ACC112 (cell line): ENCODE measurements at regions not wholly inside any gene's neighbourhood (a gene's known extent, or its start where the extent isn't known, plus 50 kb on each side); places are given as distances from the start of the nearest gene placed in this dataset.

Source experiments
- H2AFZ ChIP-seq: fragments of 200-600 bp; sonication (generic); one replicate; pipeline ENCODE4 v1.6.0; 2017; ENCODE audit warnings: antibody characterized with exemption, low read length; ENCODE audit not compliant: unreplicated experiment
- H3K27ac ChIP-seq: fragments of 200-600 bp; sonication (generic); 2 replicates; pipeline ENCODE4 v1.5.1; 2014; ENCODE audit warnings: low read depth, mild to moderate bottlenecking, antibody characterized with exemption, low read length, moderate library complexity
- H3K27me3 ChIP-seq: fragments of 200-600 bp; sonication (generic); 2 replicates; pipeline ENCODE4 v1.6.1; 2014; ENCODE audit warnings: mild to moderate bottlenecking, antibody characterized with exemption, low read length, moderate library complexity, mixed read lengths; ENCODE audit not compliant: insufficient read depth
- H3K36me3 ChIP-seq: fragments of 200-600 bp; sonication (generic); 2 replicates; pipeline ENCODE4 v1.6.1; 2016; ENCODE audit warnings: mild to moderate bottlenecking, antibody characterized with exemption, low read length, moderate library complexity, mixed read lengths; ENCODE audit not compliant: insufficient read depth
- H3K4me1 ChIP-seq: fragments of 200-600 bp; sonication (generic); one replicate; pipeline ENCODE4 v1.6.1; 2016; ENCODE audit warnings: low read length, mixed read lengths; ENCODE audit not compliant: insufficient read depth, unreplicated experiment, control insufficient read depth
- H3K4me3 ChIP-seq: fragments of 200-600 bp; sonication (generic); 2 replicates; pipeline ENCODE4 v1.5.1; 2014; ENCODE audit warnings: mild to moderate bottlenecking, low read depth, low read length
- H3K79me2 ChIP-seq: fragments of 200-600 bp; sonication (generic); one replicate; pipeline ENCODE4 v1.6.0; 2016; ENCODE audit warnings: low read length; ENCODE audit not compliant: control insufficient read depth, unreplicated experiment, insufficient read depth

DNA sequence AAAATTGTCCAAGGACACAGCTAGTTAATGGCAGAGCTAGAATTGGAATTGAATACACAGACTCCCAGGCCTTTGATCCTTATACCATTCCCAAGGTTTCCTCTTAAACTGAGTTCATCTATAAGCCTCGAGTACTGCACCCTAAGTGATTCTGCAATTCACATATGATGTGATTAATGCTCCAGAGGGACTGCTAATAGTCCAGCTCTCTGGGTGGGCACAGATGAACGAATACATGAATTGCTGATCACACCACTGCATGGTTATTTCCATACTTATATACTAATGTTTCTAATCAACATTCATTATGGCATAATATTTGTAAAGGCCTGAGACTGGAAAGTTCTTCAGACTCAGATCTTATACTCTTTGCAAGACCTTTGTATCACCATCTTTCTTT lies 101.8 kb downstream of the NUFIP1 start:
- Histone ChIP-seq H3K4me1 (peaks cover 15% of the 10 kb centered on the region), H2AFZ (no peak overlapping the region), H3K4me3 (no peak overlapping the region), H3K27ac (no peak overlapping the region), H3K36me3 (no peaks in the 10 kb centered on the region), H3K27me3 (no peaks in the 10 kb centered on the region), H3K79me2 (no peaks in the 10 kb centered on the region)

DNA sequence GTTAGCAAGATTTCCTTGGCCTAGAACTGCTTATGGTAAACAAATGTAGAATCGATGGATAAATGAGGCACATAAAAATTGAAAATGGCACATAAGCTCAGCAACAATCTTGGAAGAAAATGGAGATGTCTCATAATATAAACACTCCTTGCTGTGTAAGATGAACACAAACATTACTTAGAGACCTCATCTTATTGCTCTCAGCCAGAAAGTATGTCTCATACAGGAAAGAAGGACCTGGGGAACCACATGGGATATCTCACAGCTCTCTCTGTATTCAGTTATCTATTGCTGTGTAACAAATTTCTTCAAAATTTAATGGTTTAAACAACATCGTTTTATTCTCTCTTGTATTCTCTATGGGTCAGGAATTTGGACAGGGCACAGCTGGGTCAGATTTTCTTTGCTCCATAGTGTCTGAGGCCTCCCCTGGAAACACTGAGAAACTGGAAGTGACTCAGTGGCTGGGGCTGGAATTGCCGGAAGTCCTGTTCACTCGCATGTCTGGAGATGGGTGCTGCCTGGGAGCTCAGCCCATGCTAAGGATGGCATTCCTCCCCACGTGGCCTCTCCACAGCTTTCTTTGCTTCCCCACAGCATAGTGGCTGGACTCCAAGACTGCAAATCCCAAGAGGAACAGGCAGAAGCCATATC lies 105.1 kb downstream of the NUFIP1 start:
- H3K36me3 ChIP-seq = no peaks in the 10 kb centered on the region
- no peaks in the 10 kb centered on the region for H3K79me2 ChIP-seq
- peaks cover 15% of the 10 kb centered on the region for H3K4me1 ChIP-seq
- peak overlapping the region; percentile 84 for H3K27ac ChIP-seq
- H3K4me3 ChIP-seq = no peak overlapping the region; the same call in 1 of the 2 replicates
- H3K27me3 ChIP-seq = no peaks in the 10 kb centered on the region
- H2AFZ ChIP-seq = peak overlapping the region; percentile 86

DNA sequence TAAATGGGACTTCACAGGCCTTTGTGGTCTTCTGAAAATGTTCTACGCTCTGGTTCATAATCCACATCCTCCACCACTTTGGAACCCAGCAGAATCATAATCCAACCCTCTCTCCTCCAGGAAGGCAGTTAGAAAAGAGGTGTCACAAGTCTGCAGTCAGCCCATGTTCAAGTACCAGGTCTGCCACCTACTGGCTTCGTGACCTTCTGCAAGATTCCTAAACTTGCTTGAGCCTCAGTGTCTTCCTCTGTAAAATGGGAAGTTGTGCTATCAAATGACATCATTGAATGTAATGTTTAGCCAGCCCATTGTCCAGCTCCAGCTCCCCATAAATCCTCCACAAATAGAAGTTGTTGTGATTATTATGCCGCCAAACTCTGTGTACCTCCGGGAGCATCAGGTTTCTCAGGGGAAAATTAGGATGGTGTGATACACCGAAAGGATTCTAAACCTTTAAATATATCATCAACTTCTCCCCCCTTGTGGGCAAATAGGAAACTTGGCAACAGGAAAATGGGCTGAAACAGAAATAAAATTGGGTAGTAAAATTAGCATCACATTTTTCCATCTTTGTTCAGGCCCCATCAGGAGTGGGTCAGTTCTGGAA lies 109.7 kb downstream of the NUFIP1 start:
- H3K27ac ChIP-seq = no peak overlapping the region
- no peak overlapping the region for H2AFZ ChIP-seq
- peaks cover 11% of the 10 kb centered on the region for H3K4me1 ChIP-seq
- H3K4me3 ChIP-seq = no peak overlapping the region
- H3K36me3 ChIP-seq = no peaks in the 10 kb centered on the region
- H3K79me2 ChIP-seq = no peaks in the 10 kb centered on the region
- no peaks in the 10 kb centered on the region for H3K27me3 ChIP-seq

DNA sequence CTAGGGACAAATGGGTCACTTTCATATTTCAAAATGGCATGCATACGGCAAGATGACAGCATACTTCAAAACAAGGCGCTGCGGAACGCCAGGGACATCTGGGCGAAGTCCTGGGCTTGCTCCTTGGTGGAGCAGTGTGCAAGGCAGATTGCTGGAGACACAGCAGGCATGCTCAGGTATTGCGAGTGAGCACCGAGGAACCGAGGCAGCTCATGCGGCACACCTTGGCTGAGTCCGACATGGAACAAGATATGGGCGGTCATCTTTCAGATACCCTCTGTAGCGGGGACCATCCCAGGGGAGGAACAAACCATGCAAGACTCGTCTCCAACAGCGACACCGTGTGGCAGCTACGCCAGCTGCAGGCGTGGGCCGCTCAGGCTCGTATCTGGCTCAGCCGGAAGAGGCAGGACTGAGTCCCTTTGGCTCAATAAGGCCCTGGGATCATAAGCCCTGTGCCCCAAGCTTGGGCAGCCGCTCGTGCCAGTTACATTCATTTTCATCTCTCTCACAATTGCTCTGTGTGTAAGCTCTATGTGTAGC lies 112.4 kb downstream of the NUFIP1 start:
- no peak overlapping the region for H2AFZ ChIP-seq
- H3K27me3 ChIP-seq = no peaks in the 10 kb centered on the region
- no peak overlapping the region for H3K27ac ChIP-seq
- no peaks in the 10 kb centered on the region for H3K79me2 ChIP-seq
- no peak overlapping the region for H3K4me3 ChIP-seq
- H3K36me3 ChIP-seq = no peaks in the 10 kb centered on the region
- no peaks in the 10 kb centered on the region for H3K4me1 ChIP-seq

DNA sequence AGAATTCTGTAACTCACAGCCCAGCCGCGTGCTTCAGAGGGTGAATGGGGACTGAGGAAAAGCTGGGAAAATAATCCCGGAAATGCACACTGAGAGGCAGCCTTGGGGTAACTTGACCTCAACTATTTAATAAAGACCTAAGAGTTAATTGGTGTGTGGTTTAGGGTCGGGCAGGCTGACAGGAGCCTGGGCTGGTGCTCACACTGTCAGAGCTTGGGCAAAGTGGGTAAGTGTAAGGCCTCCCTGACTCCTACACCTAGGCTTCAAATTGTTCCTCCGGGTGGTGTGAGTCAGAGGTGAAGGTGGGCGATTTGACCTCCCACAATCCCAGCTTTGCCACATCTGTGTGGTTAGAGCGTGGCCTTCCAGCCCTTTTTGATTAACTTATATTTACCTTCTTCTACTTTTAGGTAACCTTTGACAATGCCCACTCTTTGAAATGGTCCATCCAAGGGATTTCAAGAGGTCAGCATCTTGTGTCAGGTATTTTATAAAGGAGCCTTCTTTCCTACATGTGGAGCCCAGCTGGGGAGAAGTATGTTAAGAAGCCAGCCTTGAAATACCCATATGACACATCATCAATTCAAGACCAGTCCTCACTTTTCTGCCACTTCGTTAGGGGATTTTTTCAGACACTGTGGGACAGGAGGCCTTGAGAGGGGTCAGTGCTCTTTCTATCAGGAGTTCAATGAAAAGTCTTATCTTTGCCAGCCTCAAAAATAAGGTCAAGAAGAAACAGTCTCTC lies 114.2 kb downstream of the NUFIP1 start:
- no peaks in the 10 kb centered on the region for H3K36me3 ChIP-seq
- H3K79me2 ChIP-seq = no peaks in the 10 kb centered on the region
- no peak overlapping the region for H3K27ac ChIP-seq
- H3K4me3 ChIP-seq = no peak overlapping the region
- no peaks in the 10 kb centered on the region for H3K27me3 ChIP-seq
- no peaks in the 10 kb centered on the region for H3K4me1 ChIP-seq
- no peak overlapping the region for H2AFZ ChIP-seq

DNA sequence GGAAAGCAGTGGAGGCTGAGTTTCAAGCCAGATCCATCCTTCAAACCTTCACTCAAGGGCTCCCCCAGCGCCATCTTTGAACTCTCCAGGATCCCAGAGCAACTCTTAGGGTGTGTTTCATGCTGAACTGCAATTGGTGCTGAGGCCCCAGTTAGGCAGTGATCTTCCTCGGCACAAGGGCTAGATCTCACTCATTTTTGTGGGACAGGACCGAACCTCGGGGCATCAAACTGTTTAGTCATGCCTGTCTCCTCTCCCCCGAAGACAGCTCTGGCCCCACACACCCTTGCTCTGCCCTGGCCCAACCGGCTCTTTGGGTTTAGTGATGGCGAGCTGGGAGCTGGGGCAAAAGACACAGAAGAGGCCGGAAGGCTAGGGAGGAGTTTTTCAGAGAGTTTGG lies 115.1 kb downstream of the NUFIP1 start:
- no peak overlapping the region for H2AFZ ChIP-seq
- no peaks in the 10 kb centered on the region for H3K36me3 ChIP-seq
- no peaks in the 10 kb centered on the region for H3K79me2 ChIP-seq
- no peaks in the 10 kb centered on the region for H3K27me3 ChIP-seq
- H3K27ac ChIP-seq = no peak overlapping the region
- H3K4me1 ChIP-seq = no peaks in the 10 kb centered on the region
- no peak overlapping the region for H3K4me3 ChIP-seq

DNA sequence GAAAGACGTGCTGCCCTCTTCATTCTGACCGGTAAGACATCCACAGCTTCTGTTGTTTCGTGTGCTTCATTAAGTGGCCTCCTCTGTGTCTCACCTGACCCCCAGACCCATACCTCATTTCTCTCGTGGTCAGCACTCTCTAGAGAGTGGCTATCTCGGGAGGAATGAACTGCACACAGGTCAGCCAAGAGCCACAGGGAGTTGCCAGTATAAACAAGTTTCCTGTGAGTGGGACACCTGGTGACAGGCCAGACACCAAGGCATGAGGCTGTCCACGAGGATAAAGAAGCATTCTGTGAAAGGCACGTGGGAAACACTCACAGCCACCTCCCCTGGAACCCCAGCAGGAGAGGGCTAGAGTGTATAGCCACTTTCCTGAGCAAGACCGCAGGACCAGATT lies 115.8 kb downstream of the NUFIP1 start:
- Histone ChIP-seq H3K79me2 (no peaks in the 10 kb centered on the region), H3K27ac (no peak overlapping the region), H3K36me3 (no peaks in the 10 kb centered on the region), H2AFZ (no peak overlapping the region), H3K4me1 (no peaks in the 10 kb centered on the region), H3K4me3 (no peak overlapping the region), H3K27me3 (no peaks in the 10 kb centered on the region)

DNA sequence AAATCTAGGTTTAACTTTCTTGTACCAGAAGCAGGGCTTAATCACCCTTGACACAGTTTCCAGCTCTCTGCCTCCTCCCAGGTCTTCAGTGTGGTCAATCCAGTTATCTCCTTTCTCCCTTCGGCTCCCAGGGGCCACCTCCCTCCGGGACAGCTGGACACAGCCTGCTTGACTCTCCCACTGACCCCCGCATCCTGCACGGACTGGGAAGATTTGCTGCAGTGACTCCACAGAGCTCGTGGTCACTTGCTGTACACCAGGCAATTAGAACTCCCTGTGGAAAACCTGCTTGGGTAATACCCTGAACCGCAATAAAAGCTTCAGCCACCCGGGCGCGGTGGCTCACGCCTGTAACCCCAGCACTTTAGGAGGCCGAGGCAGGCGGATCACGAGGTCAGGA lies 116.5 kb downstream of the NUFIP1 start:
- Histone ChIP-seq H3K4me3 (no peak overlapping the region), H3K27me3 (no peaks in the 10 kb centered on the region), H2AFZ (no peak overlapping the region), H3K36me3 (no peaks in the 10 kb centered on the region), H3K27ac (no peak overlapping the region), H3K79me2 (no peaks in the 10 kb centered on the region), H3K4me1 (no peaks in the 10 kb centered on the region)

DNA sequence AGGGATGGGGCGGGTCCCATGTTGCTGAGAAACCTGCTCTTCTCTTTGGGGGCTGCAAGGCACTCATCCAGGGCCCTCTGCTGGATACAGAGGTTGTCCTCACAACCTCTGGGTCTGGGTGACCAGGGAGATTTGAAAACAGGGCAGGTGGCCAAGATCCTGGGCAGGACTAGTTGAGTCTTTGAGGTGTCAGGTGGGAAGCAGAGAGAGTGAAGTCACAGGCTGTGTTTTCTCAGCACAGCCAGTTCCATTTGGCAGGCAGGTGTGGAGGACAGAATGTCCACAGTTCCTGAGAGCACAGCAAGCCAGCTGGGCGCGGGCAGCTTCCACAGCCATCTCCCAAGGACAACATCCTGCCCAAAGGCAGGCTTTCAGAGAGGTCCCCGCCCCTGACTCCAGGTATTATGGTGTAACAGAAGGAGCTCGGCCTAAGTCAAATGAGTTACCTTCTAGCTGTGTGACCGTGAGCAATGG lies 118.8 kb downstream of the NUFIP1 start:
- Histone ChIP-seq H3K27ac (no peak overlapping the region), H2AFZ (no peak overlapping the region), H3K4me3 (no peak overlapping the region), H3K4me1 (no peaks in the 10 kb centered on the region), H3K36me3 (no peaks in the 10 kb centered on the region), H3K27me3 (no peaks in the 10 kb centered on the region), H3K79me2 (no peaks in the 10 kb centered on the region)

DNA sequence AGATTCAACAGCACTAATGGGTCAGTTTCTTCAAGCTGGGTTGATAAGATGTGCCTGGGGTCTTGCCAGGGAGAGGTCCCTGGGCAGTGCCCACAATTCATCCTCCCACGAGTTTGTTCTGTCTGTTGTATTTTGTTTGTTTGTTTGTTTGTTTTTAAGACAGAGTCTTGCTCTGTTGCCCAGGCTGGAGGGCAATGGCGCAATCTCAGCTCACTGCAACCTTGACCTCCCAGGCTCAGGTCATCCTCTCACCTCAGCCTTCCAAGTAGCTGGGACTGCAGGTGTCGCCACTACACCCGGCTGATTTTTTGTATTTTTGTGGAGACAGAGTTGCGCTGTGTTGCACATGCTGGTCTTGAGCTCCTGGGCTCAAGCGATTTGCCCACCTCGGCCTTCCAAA lies 120.1 kb downstream of the NUFIP1 start:
- no peak overlapping the region for H3K27ac ChIP-seq
- no peaks in the 10 kb centered on the region for H3K79me2 ChIP-seq
- H3K4me1 ChIP-seq = no peaks in the 10 kb centered on the region
- no peak overlapping the region for H3K4me3 ChIP-seq
- no peak overlapping the region for H2AFZ ChIP-seq
- H3K27me3 ChIP-seq = no peaks in the 10 kb centered on the region
- H3K36me3 ChIP-seq = no peaks in the 10 kb centered on the region
